ENCODE measurements at regions not wholly inside any gene's neighbourhood (a gene's known extent, or its start where the extent isn't known, plus 50 kb on each side); places are given as distances from the start of the nearest gene placed in this dataset.
"Not testable (repeated sequence)": the region's sequence is repeated elsewhere in the genome, so short reads cannot be mapped to it uniquely, and the experiment has no call there.

- H3K4me1 Mint-ChIP-seq (ENCODE audit: low read depth); H3K27me3 Mint-ChIP-seq; H3K27ac Mint-ChIP-seq; H3K4me3 Mint-ChIP-seq; H3K36me3 Mint-ChIP-seq (ENCODE audit: low read depth): not testable (repeated sequence)
- H3K9me3 Mint-ChIP-seq = peaks cover 37% of the 10 kb centered on the region
These were observed 142.2 kb upstream of the ZNF722 start for GRCh38 chr7:63856466-63856865.

GRCh38 chr7:63867127-63867526 lies 131.5 kb upstream of the ZNF722 start:
- no peak overlapping the region for H3K27ac Mint-ChIP-seq
- no peak overlapping the region for H3K4me3 Mint-ChIP-seq
- H3K27me3 Mint-ChIP-seq = no peaks in the 10 kb centered on the region
- H3K4me1 Mint-ChIP-seq (ENCODE audit: low read depth) = no peaks in the 10 kb centered on the region
- peaks cover 37% of the 10 kb centered on the region for H3K9me3 Mint-ChIP-seq
- H3K36me3 Mint-ChIP-seq (ENCODE audit: low read depth) = peaks cover under 1% of the 10 kb centered on the region

DNA sequence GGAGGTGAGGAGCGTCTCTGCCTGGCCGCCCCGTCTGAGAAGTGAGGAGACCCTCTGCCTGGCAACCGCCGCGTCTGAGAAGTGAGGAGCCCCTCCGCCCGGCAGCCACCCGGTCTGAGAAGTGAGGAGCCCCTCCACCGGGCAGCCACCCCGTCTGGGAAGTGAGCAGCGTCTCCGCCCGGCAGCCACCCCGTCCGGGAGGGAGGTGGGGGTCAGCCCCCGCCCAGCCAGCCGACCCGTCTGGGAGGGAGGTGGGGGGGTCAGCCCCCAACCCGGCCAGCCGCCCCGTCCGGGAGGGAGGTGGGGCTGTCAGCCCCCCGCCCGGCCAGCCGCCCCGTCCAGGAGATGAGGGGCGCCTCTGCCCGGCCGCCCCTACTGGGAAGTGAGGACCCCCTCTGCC lies 124.4 kb upstream of the ZNF722 start:
- H3K4me1 Mint-ChIP-seq (ENCODE audit: low read depth); H3K4me3 Mint-ChIP-seq; H3K27ac Mint-ChIP-seq; H3K27me3 Mint-ChIP-seq: not testable (repeated sequence)
- Mint-ChIP-seq H3K9me3 (peaks cover 21% of the 10 kb centered on the region), H3K36me3 (ENCODE audit: low read depth) (peaks cover 24% of the 10 kb centered on the region)

- peaks cover 41% of the 10 kb centered on the region for H3K36me3 Mint-ChIP-seq (ENCODE audit: low read depth)
- no peak overlapping the region for H3K27ac Mint-ChIP-seq
- H3K4me1 Mint-ChIP-seq (ENCODE audit: low read depth) = no peaks in the 10 kb centered on the region
- H3K27me3 Mint-ChIP-seq = no peaks in the 10 kb centered on the region
- peaks cover 38% of the 10 kb centered on the region for H3K9me3 Mint-ChIP-seq
- H3K4me3 Mint-ChIP-seq = no peak overlapping the region
These were observed 121.8 kb upstream of the ZNF722 start for GRCh38 chr7:63876707-63877322.

DNA sequence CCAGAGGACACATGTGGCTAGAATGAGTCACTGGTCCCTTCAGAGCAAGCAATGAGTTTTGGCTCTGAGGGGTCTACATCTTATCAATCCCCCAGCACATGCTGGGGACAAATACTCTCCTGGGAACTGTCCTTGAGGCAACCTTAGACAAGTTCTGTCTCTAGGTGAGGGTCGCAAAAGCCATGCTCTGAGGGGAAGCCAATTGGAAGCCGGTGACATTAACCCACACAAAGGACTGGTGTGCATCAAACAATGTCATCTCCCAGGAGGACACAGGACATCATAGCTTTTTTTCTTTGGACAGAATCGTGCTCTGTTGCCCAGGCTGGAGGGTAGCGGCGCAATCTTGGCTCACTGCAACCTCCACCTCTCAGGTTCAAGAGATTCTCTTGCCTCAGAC lies 111.6 kb upstream of the ZNF722 start:
- Mint-ChIP-seq H3K27me3 (no peaks in the 10 kb centered on the region), H3K27ac (no peak overlapping the region), H3K36me3 (ENCODE audit: low read depth) (peaks cover 4% of the 10 kb centered on the region), H3K4me1 (ENCODE audit: low read depth) (no peaks in the 10 kb centered on the region), H3K9me3 (peaks cover 24% of the 10 kb centered on the region), H3K4me3 (no peak overlapping the region)

DNA sequence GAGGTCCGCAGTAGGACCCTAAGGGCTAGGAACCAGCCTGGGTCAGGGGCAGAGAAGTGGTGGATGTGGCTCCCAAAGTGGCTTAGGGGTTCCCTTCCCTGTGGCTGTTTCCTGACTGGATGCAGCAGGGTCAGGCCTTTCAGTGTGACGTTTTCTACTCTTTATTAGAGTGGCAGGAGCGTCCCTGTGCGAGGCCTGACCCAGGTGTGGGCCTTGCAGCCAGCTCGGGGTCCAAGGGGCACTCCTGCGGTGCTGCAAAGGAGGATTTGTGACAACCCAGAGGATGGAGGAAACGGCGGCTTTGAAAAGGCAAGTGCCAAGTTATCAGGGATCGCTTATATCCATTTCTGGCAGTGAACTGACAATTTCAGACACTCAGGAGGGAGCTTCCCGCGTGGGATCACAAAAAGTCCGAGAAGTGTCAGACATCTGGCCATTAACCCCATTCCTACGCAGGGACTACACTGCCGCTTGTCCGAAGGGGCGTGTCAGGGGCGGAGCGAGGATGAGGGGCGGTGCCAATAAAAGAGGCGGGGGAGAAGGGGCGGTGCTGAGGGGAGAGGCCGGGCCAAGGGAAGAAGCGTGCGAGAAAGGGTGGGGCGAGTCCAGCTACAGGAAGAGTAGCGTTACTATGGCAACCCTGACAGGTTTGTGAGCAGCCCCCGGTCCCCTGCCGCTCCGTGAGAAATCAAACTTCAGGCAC lies 98.8 kb upstream of the ZNF722 start:
- peak overlapping the region; percentile 96 for H3K4me3 Mint-ChIP-seq
- H3K27me3 Mint-ChIP-seq = no peaks in the 10 kb centered on the region
- peaks cover 10% of the 10 kb centered on the region for H3K4me1 Mint-ChIP-seq (ENCODE audit: low read depth)
- peaks cover 19% of the 10 kb centered on the region for H3K9me3 Mint-ChIP-seq
- H3K36me3 Mint-ChIP-seq (ENCODE audit: low read depth) = peaks cover 4% of the 10 kb centered on the region
- peak overlapping the region; percentile 90 for H3K27ac Mint-ChIP-seq

- Mint-ChIP-seq H3K9me3 (peaks cover 20% of the 10 kb centered on the region), H3K36me3 (ENCODE audit: low read depth) (peaks cover 11% of the 10 kb centered on the region), H3K4me1 (ENCODE audit: low read depth) (peaks cover 10% of the 10 kb centered on the region), H3K27me3 (no peaks in the 10 kb centered on the region), H3K27ac (peak overlapping the region; percentile 90), H3K4me3 (peak overlapping the region; percentile 96)
These were observed 98.0 kb upstream of the ZNF722 start for GRCh38 chr7:63900394-63901203.

GRCh38 chr7:63901204-63901506 lies 97.5 kb upstream of the ZNF722 start:
- Mint-ChIP-seq H3K36me3 (ENCODE audit: low read depth) (peaks cover 15% of the 10 kb centered on the region), H3K9me3 (peaks cover 20% of the 10 kb centered on the region), H3K4me3 (peak overlapping the region; percentile 96)
- H3K4me1 Mint-ChIP-seq (ENCODE audit: low read depth); H3K27ac Mint-ChIP-seq; H3K27me3 Mint-ChIP-seq: not testable (repeated sequence)

DNA sequence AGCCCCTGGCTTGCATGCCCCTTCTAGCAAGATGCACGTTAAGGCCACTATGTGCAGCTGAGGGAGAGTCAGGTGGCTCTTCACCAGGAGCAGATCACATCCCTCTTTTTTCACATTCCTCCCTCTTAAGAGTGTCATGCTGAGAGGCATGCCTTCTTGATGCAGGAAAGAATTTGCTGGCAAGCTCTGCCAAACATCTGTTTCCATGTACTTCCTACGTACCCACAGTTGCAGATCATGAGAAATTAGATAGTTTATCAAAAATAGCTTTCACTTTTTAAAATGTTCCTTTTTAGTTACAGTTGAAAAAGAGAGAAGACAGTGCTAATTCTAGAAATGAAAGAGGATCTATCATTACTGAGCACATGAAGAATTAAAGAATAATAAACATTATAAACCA lies 79.7 kb upstream of the ZNF722 start:
- H3K4me3 Mint-ChIP-seq = no peak overlapping the region
- no peaks in the 10 kb centered on the region for H3K27me3 Mint-ChIP-seq
- peaks cover 18% of the 10 kb centered on the region for H3K9me3 Mint-ChIP-seq
- H3K27ac Mint-ChIP-seq = no peak overlapping the region
- no peaks in the 10 kb centered on the region for H3K4me1 Mint-ChIP-seq (ENCODE audit: low read depth)
- H3K36me3 Mint-ChIP-seq (ENCODE audit: low read depth) = peaks cover 38% of the 10 kb centered on the region

- H3K9me3 Mint-ChIP-seq = peaks cover 13% of the 10 kb centered on the region
- H3K4me1 Mint-ChIP-seq (ENCODE audit: low read depth) = peaks cover 16% of the 10 kb centered on the region
- H3K27me3 Mint-ChIP-seq = no peaks in the 10 kb centered on the region
- H3K36me3 Mint-ChIP-seq (ENCODE audit: low read depth) = peaks cover 12% of the 10 kb centered on the region
- peak overlapping the region; percentile 96 for H3K27ac Mint-ChIP-seq
- peak overlapping the region; percentile 92 for H3K4me3 Mint-ChIP-seq
These were observed 73.4 kb upstream of the ZNF722 start for GRCh38 chr7:63925262-63925625.

DNA sequence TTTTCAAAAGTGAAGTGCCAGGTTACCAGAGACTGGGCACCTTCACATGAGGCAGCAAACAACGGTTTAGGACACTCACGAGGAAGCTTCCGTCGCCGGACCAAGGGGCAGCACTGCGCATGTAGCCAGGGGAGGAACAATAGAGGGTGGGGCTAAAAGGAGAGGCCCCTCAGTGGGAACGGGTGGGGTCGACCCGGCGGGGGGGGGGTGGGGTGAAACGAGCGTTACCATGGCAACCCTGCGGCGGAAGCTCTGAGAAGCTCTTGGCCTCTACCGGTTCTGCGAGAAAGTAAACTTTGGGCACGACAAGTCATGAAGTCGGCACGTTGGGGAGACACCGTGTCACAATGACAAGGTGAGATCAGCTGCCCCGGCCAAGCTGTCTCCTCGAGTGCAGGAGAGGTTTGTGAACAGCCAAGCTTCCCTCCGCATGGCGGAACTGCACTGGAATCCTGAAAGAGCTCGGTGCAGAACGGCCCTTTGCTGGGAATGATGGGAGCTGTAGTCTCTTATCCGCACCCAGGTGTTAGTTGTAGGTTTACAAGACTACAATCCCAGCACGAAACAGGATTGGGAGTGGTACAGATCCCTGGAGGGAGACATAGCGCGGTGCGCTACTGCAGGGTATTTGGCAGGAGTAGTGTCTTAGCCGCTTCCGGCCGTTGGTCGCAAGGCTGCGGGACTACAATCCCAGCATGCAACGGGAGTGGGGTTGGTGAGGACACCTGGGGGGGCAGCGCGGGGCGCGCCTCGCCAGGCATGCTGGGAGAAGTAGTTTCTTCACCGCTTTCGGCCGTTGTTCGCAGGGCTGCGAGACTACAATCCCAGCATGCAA lies 72.8 kb upstream of the ZNF722 start:
- Mint-ChIP-seq H3K27ac (peak overlapping the region; percentile 96), H3K27me3 (peaks cover 4% of the 10 kb centered on the region), H3K9me3 (peaks cover 10% of the 10 kb centered on the region), H3K4me3 (peak overlapping the region; percentile 92), H3K4me1 (ENCODE audit: low read depth) (peaks cover 16% of the 10 kb centered on the region), H3K36me3 (ENCODE audit: low read depth) (peaks cover 12% of the 10 kb centered on the region)

- Mint-ChIP-seq H3K36me3 (ENCODE audit: low read depth) (peaks cover 2% of the 10 kb centered on the region), H3K4me1 (ENCODE audit: low read depth) (peaks cover 16% of the 10 kb centered on the region), H3K27ac (no peak overlapping the region), H3K4me3 (peak overlapping the region; percentile 92), H3K27me3 (peaks cover 4% of the 10 kb centered on the region), H3K9me3 (peaks cover 4% of the 10 kb centered on the region)
These were observed 71.4 kb upstream of the ZNF722 start for GRCh38 chr7:63927261-63927660.

GRCh38 chr7:63931057-63931600 lies 67.5 kb upstream of the ZNF722 start:
- Mint-ChIP-seq H3K36me3 (ENCODE audit: low read depth) (peaks cover 4% of the 10 kb centered on the region), H3K27me3 (peaks cover 4% of the 10 kb centered on the region), H3K4me3 (no peak overlapping the region), H3K4me1 (ENCODE audit: low read depth) (peaks cover 3% of the 10 kb centered on the region), H3K9me3 (peaks cover 13% of the 10 kb centered on the region), H3K27ac (no peak overlapping the region)

- no peak overlapping the region for H3K4me3 Mint-ChIP-seq
- peaks cover 13% of the 10 kb centered on the region for H3K9me3 Mint-ChIP-seq
- no peak overlapping the region for H3K27ac Mint-ChIP-seq
- H3K4me1 Mint-ChIP-seq (ENCODE audit: low read depth) = peaks cover under 1% of the 10 kb centered on the region
- H3K27me3 Mint-ChIP-seq = peaks cover 4% of the 10 kb centered on the region
- peaks cover 4% of the 10 kb centered on the region for H3K36me3 Mint-ChIP-seq (ENCODE audit: low read depth)
These were observed 66.6 kb upstream of the ZNF722 start for GRCh38 chr7:63931985-63932577.

All from stimulated activated naive CD8-positive, alpha-beta T cell treated with anti-CD3 and anti-CD28 coated beads, Interleukin-15, Interleukin-2, amounts not matched to agents 100 ng/mL and 50 ng/mL, for 24 hours (primary cell).